ENCODE measurements at regions not wholly inside any gene's neighbourhood (a gene's known extent, or its start where the extent isn't known, plus 50 kb on each side); places are given as distances from the start of the nearest gene placed in this dataset.

DNA sequence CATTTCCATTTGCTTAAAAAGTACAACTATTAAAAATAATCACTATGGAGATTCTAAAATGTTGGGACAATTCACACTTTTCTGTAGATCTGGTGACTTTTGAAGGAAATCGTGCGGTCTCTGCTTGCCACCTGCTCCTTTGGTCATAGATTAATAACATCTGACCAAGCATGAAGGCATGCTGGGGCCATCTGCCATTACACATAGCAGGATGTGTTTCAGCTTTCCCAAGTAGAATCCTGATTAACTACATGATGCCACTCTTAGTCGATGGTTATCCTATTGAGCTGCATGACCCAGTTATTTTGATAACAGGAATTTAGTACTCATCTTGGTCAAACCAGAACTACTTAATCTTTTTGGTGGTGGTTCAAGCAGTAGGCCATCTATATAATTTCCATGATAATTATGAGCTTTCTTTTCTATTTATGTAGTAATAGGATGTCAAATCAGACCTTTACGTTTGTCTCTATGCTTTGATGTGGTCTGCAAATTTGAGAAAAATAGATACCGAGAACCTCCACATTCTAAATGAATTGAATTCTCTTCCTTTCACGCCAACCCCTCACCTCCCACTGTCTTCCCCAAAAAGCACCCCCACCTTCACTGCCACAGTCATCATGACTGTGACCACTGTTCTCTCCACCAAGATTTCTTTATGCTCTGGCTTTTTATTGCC lies 158.1 kb downstream of the DIPK2A start:
- Histone ChIP-seq H3K4me3 (no peak overlapping the region), H3K27ac (no peak overlapping the region), H3K27me3 (ENCODE audit: insufficient read depth in 3 of 3, low read length in 2 of 3) (no peaks in the 10 kb centered on the region), H3K9me3 (no peaks in the 10 kb centered on the region), H3K4me1 (no peaks in the 10 kb centered on the region), H3K36me3 (ENCODE audit: insufficient read depth in 1 of 2, low read depth in 1 of 2) (no peaks in the 10 kb centered on the region)
- ATAC-seq (no peak), DNase-seq (no peak)
- TF ChIP-seq CTCF (IDR thresholded peaks at IDR 0.05), result no peak
- WGBS, 3 donors, result 53 to 79% (median 53%) methylated on average over 6 of the region's 6 CpGs
- intact Hi-C loops (cut with DNase I), result no loop called here

DNA sequence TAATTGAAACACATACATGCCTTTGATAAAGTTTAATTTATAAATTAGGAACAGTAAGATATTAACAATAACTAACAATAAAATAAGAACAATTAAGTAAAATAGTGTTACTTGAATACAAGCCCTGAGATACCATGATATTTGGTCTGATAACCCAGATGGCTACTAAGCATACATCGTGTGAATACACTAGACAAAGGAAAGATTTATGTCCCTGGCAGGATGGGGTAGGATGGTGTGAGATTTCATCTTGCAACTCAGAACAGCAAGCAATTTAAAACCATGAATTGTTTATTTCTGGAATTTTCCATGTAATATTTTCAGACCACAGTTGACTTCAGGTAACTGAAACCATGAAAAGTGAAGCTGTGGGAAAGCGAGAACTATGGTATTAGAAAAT lies 169.5 kb downstream of the DIPK2A start:
- WGBS, 3 donors, result 43 to 62% (median 51%) methylated on average over 2 of the region's 2 CpGs
- ATAC-seq, result no peak
- Histone ChIP-seq H3K36me3 (ENCODE audit: insufficient read depth in 1 of 2, low read depth in 1 of 2) (no peaks in the 10 kb centered on the region), H3K27me3 (ENCODE audit: insufficient read depth in 3 of 3, low read length in 2 of 3) (no peaks in the 10 kb centered on the region), H3K4me1 (no peaks in the 10 kb centered on the region), H3K9me3 (no peaks in the 10 kb centered on the region), H3K4me3 (no peak overlapping the region), H3K27ac (no peak overlapping the region)
- DNase-seq, result no peak
- TF ChIP-seq CTCF (IDR thresholded peaks at IDR 0.05), result no peak
- intact Hi-C loops (cut with DNase I), result no loop called here

GRCh38 chr3:144141496-144141895 lies 169.9 kb downstream of the DIPK2A start:
- DNase-seq (no peak), ATAC-seq (no peak)
- Histone ChIP-seq H3K4me3 (no peak overlapping the region), H3K36me3 (ENCODE audit: insufficient read depth in 1 of 2, low read depth in 1 of 2) (no peaks in the 10 kb centered on the region), H3K27ac (no peak overlapping the region), H3K4me1 (no peaks in the 10 kb centered on the region), H3K27me3 (ENCODE audit: insufficient read depth in 3 of 3, low read length in 2 of 3) (no peaks in the 10 kb centered on the region), H3K9me3 (no peaks in the 10 kb centered on the region)
- intact Hi-C loops (cut with DNase I), result no loop called here
- 80 to 88% (median 87%) methylated on average over 1 of the region's 1 CpG for WGBS, 3 donors
- TF ChIP-seq CTCF (IDR thresholded peaks at IDR 0.05), result no peak

DNA sequence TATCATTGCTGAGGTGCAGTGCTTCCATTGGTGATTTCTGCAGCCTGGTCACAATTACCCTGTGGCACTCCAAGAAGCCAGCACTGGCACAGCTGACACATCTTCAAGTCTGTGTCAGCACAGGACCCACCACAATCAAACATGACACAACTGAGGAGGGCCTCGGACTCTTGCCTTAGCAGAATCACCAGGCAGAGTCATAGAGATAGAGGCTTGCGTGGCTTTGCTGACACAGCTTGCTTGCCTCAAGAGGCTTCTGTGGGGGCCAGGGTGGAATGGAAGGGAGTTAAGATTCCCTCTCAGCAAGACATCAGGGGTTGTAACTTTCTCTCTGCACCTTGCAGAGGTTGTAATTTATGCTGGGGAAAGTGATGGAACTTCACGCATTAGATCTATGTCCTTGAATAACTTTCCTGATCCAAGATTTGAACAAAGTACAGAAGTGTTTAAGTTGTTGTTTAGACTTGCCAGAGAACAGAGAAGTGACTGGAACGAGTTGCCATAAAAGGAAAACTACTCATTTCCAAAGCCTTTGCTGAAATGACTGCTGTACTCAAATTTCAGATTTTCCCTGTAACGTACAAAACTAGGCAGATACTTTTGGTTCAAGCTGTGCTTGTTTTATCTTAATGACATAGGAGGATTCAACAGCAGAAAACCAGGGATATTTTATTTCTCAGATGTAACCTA lies 170.7 kb downstream of the DIPK2A start:
- ATAC-seq, result no peak
- Histone ChIP-seq H3K27ac (no peak overlapping the region), H3K36me3 (ENCODE audit: insufficient read depth in 1 of 2, low read depth in 1 of 2) (no peaks in the 10 kb centered on the region), H3K4me1 (no peaks in the 10 kb centered on the region), H3K9me3 (no peaks in the 10 kb centered on the region), H3K27me3 (ENCODE audit: insufficient read depth in 3 of 3, low read length in 2 of 3) (no peaks in the 10 kb centered on the region), H3K4me3 (no peak overlapping the region)
- intact Hi-C loops (cut with DNase I), result no loop called here
- WGBS, 3 donors, result 23 to 45% (median 31%) methylated on average over 5 of the region's 5 CpGs
- TF ChIP-seq CTCF (IDR thresholded peaks at IDR 0.05), result no peak
- DNase-seq, result no peak
